ENCODE measurements at regions not wholly inside any gene's neighbourhood (a gene's known extent, or its start where the extent isn't known, plus 50 kb on each side); places are given as distances from the start of the nearest gene placed in this dataset.

GRCh38 chr4:137345597-137345996 lies 186.7 kb downstream of the PCDH18 start (continued):
- TF ChIP-seq ZNF592 (IDR thresholded peaks at IDR 0.05) = no peak
- TF ChIP-seq, protein P1, sequence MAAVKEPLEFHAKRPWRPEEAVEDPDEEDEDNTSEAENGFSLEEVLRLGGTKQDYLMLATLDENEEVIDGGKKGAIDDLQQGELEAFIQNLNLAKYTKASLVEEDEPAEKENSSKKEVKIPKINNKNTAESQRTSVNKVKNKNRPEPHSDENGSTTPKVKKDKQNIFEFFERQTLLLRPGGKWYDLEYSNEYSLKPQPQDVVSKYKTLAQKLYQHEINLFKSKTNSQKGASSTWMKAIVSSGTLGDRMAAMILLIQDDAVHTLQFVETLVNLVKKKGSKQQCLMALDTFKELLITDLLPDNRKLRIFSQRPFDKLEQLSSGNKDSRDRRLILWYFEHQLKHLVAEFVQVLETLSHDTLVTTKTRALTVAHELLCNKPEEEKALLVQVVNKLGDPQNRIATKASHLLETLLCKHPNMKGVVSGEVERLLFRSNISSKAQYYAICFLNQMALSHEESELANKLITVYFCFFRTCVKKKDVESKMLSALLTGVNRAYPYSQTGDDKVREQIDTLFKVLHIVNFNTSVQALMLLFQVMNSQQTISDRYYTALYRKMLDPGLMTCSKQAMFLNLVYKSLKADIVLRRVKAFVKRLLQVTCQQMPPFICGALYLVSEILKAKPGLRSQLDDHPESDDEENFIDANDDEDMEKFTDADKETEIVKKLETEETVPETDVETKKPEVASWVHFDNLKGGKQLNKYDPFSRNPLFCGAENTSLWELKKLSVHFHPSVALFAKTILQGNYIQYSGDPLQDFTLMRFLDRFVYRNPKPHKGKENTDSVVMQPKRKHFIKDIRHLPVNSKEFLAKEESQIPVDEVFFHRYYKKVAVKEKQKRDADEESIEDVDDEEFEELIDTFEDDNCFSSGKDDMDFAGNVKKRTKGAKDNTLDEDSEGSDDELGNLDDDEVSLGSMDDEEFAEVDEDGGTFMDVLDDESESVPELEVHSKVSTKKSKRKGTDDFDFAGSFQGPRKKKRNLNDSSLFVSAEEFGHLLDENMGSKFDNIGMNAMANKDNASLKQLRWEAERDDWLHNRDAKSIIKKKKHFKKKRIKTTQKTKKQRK (IDR thresholded peaks at IDR 0.05; ENCODE audit: low read depth, low read length) = no peak
- no peak for TF ChIP-seq YY1 (IDR thresholded peaks at IDR 0.05; ENCODE audit: low read depth, low read length)
- TF ChIP-seq FOXM1 (IDR thresholded peaks at IDR 0.05; ENCODE audit: low read depth, low read length) = no peak
- TF ChIP-seq NFYA (IDR thresholded peaks at IDR 0.05; ENCODE audit: borderline replicate concordance, low read depth, low read length) = no peak
- TF ChIP-seq CREM (IDR thresholded peaks at IDR 0.05; ENCODE audit: low read depth) = no peak
- TF ChIP-seq, protein P2, sequence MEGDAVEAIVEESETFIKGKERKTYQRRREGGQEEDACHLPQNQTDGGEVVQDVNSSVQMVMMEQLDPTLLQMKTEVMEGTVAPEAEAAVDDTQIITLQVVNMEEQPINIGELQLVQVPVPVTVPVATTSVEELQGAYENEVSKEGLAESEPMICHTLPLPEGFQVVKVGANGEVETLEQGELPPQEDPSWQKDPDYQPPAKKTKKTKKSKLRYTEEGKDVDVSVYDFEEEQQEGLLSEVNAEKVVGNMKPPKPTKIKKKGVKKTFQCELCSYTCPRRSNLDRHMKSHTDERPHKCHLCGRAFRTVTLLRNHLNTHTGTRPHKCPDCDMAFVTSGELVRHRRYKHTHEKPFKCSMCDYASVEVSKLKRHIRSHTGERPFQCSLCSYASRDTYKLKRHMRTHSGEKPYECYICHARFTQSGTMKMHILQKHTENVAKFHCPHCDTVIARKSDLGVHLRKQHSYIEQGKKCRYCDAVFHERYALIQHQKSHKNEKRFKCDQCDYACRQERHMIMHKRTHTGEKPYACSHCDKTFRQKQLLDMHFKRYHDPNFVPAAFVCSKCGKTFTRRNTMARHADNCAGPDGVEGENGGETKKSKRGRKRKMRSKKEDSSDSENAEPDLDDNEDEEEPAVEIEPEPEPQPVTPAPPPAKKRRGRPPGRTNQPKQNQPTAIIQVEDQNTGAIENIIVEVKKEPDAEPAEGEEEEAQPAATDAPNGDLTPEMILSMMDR (IDR thresholded peaks at IDR 0.05 in 2 of 3, conservative IDR thresholded peaks at IDR 0.05 in 1 of 3; ENCODE audit: control insufficient read depth in 2 of 3, extremely low read depth in 1 of 3, insufficient read depth in 1 of 3, low read depth in 3 of 3, low read length in 3 of 3) = no peak
- TF ChIP-seq ZSCAN29 (IDR thresholded peaks at IDR 0.05) = no peak
- TF ChIP-seq HDAC6 (IDR thresholded peaks at IDR 0.05; ENCODE audit: unreplicated experiment) = no peak
- no peak for TF ChIP-seq ZNF274 (IDR thresholded peaks at IDR 0.05; ENCODE audit: insufficient read depth, insufficient read length)
- TF ChIP-seq ETV6 (conservative IDR thresholded peaks at IDR 0.05 in 1 of 2, IDR thresholded peaks at IDR 0.05 in 1 of 2; ENCODE audit: borderline replicate concordance in 1 of 2, low read depth in 1 of 2) = no peak
- TF ChIP-seq CHD1 (IDR thresholded peaks at IDR 0.05; ENCODE audit: low read depth, low read length) = no peak
